NCI-H2107 treated with DMSO at 0.1 percent for 48 hours (cell line): ENCODE measurements at regions not wholly inside any gene's neighbourhood (a gene's known extent, or its start where the extent isn't known, plus 50 kb on each side); places are given as distances from the start of the nearest gene placed in this dataset.
A peak's percentile ranks its signal among the peaks of the same experiment; 100 is the strongest.
"Not testable (repeated sequence)": the region's sequence is repeated elsewhere in the genome, so short reads cannot be mapped to it uniquely, and the experiment has no call there.

Experiments used
- DNase-seq: peaks from one replicate; lab custom pipeline; 2025; ENCODE audit not compliant: unreplicated experiment; lab: John Stamatoyannopoulos, UW

DNA sequence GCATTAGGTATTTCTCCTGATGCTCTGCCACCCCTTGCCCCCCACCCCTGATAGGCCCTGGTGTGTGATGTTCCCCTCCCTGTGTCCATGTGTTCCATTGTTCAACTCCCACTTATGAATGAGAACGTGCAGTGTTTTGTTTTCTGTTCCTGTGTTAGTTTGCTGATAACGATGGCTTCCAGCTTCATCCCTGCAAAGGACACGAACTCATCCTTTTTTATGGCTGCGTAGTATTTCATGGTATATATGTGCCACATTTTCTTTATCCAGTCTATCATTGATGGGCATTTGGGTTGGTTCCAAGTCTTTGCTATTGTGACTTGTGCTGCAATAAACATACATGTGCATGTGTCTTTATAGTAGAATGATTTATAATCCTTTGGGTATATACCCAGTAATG is 109.7 kb upstream of the PITX1 start:
- not testable (repeated sequence) for DNase-seq

- DNase-seq: peak; percentile 52
Measured at GRCh38 chr5:135141303-135142268, 107.6 kb upstream of the PITX1 start.

GRCh38 chr5:135140446-135141204 is 106.6 kb upstream of the PITX1 start:
- DNase-seq: no peak

- no peak for DNase-seq
Measured at GRCh38 chr5:135139381-135140134, 105.5 kb upstream of the PITX1 start.

DNA sequence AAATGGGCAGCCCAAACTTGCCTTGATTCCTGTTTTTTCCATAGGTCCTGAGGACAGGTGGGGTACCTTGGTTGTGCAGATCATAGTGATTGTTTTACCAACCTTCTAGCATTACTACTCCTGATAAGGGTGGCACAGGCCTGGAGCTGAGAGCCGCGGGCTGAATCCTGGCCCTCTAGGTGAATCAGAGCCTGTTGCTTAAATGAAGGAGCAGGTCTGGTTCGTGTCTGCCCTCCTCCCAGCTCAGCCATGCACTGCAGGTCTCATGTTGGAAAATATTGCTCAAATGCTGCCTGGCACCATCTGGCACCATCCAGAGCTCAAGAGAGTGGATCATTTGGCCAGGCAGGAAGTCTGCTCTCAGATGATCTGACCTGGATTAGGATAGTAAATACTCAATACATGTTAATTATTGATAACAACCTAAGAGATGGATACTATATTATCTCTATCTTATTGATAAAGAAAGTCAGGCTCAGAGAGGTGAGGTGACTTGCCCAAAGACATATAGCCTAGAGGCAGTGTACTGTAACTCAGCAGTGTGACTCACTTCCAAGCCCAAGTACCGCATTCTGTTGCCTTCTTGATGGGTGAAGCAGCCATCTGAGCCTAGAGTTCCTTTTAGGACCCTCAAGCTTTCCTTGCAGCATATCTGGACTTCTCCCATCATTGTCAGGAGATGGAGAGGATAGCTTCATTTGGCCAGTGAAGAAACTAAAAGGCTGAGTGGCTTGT is 104.3 kb upstream of the PITX1 start:
- no peak for DNase-seq

- DNase-seq: no peak
Measured at GRCh38 chr5:135137146-135137915, 103.3 kb upstream of the PITX1 start.

DNA sequence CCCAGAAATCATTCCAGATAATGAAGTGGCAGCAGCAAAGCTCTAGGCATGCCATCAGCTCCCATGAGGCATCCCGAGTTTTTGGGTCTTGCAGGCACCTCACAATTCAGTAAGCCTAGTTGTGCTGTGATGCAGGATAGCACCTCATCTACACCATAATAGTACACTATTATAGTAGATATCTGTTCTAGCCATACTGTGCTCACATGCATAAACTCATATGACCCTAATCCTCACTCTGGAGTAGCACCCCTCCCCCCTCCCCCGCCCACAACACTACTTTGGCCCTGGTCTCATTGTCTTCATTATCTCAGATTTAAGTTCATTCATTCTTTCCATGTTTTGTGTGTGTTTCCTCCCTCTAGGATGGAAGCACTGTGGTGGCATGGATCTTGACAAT is 102.5 kb upstream of the PITX1 start:
- DNase-seq: no peak

DNA sequence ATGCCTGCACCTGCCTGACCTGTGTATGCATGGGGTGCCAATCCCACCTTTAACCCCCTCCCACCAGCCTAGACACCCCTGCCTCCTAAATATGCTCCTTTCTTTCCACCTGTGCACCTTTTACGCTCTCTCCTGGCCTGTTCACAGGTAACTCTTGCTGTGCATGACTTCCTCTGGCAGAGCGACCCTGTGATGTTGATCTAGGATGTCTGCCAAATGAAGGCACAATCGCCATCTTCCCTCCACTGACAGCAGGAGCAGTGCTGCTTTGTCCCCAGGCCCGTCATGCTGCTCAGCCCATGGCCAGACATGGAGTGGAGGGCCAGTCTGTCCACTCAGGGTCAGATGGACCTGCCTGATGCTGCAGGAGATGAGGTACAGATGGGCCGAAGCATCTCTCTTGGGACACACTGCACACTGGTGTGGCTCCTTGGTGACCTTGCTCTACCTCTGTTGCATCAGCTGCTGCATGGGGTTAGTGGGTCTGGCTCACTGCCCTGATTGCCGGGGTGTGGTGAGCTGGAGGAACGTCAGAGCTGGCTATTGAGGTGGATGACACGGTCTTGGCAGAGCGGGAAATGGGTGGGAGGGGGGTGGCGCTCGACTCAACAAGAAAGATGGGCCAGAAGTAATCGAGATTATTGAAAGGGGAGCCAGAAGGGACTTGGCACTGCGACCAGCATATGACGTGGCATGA is 101.7 kb upstream of the PITX1 start:
- DNase-seq: peak; percentile 2

GRCh38 chr5:135134691-135135381 is 100.8 kb upstream of the PITX1 start:
- DNase-seq: no peak

DNA sequence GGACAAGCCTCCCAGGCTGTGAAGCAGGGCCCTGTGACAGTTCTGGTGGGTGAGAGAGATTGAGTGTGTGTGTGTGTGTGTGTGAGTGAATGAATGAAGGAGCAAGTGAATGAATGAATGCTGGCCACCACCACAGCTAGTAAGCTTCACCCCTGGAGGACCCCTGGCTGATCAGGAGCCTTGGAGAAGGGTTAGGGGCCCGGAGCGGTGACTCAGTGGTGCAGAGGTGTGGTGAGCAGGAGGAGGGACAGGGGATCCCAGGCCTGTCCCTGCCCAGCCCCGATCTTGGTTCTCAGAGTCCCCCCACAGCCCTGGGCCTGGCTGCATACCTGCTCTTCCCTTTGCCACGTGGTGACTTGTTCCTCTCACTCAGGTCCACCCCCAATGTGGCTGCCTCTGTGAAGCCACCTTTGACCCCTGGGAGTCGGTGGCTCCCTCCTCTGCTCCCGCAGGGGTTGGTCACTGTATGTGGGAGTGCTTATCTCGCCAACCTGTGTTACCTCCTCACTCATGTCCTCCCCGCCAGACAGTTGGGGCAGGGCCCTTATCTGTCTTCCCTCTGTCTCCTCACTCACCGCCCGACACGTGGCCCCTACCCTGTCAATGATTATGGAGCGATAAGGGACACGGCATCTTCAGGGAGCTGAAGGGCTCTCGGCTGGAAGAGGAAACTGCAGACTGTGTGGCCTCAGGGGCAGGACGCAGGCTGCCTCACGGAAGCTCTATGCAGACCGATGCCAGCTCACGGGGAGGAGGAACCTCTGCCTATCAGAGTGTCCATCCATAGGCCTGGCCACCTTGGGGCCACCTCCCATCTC is 99.9 kb upstream of the PITX1 start:
- no peak for DNase-seq

DNA sequence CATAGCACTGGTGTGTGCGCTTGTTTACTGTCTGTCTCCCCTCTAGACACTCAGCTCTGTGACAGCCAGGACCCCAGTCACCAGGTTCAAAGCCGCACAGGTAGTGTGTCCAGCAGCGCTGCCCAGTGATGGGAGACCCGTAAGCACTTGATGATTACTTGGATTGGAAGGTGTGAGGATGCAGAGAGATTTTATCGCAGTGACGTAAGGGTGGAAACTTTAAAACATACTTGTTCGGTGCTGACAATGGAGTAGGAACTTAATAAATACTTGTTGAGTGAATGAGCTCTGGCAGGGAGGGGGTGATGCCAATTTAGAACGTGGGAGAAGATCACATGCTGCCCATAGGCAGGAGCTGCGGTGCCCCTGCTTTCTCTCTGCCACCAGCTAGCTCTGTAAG is 99.2 kb upstream of the PITX1 start:
- DNase-seq: no peak

DNA sequence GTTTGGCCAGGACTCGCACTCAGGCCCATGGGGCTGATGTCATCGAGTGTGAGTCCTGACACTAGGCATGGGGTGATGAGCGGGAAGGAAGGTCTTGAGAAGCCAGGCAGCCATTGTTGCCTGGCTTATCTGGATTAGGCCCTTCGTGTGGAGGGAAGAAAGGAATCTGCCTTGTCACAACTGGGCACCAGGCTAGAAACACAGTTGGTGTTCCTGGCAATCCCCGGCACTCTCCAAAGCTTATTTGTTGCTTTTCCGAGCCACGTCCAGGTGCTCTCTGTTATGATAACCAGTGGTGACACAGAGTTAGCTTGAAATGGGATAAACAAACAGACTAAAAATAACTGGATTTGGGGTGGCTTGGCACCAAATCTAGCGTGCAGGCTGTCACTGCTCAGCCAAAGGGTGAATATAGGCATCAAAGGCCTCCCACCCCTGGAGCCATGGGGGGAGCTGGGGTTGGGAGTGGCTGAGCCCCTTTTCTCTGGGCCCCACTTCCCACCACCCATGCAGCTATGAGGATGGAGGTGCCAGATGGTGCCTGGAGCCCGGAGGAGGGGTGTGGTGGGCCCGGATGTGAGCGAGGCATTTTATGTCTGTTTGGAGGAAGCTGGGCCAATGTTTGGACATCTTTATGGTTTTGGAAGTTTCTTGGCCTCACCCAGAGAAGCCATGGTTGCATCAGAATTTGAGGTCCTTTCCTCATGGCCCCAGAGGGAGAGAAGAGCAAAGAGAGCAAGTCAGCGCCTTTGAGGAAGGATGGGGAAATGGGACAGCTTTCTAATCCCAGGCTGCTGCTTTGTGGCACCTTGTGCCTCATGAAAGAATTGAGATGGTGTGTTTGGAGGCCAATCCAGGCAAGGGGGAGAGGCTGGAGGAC is 98.0 kb upstream of the PITX1 start:
- no peak for DNase-seq

- DNase-seq: no peak
Measured at GRCh38 chr5:135130261-135131215, 96.5 kb upstream of the PITX1 start.

- peak; percentile 7 for DNase-seq
Measured at GRCh38 chr5:135129307-135129706, 95.3 kb upstream of the PITX1 start.

GRCh38 chr5:135128361-135128760 is 94.3 kb upstream of the PITX1 start:
- no peak for DNase-seq
